ENCODE measurements at regions not wholly inside any gene's neighbourhood (a gene's known extent, or its start where the extent isn't known, plus 50 kb on each side); places are given as distances from the start of the nearest gene placed in this dataset.
"Not testable (repeated sequence)": the region's sequence is repeated elsewhere in the genome, so short reads cannot be mapped to it uniquely, and the experiment has no call there.

GRCh38 chr1:143694085-143694484, 277.7 kb downstream of the FAM72C start:
- no peak for DNase-seq

DNA sequence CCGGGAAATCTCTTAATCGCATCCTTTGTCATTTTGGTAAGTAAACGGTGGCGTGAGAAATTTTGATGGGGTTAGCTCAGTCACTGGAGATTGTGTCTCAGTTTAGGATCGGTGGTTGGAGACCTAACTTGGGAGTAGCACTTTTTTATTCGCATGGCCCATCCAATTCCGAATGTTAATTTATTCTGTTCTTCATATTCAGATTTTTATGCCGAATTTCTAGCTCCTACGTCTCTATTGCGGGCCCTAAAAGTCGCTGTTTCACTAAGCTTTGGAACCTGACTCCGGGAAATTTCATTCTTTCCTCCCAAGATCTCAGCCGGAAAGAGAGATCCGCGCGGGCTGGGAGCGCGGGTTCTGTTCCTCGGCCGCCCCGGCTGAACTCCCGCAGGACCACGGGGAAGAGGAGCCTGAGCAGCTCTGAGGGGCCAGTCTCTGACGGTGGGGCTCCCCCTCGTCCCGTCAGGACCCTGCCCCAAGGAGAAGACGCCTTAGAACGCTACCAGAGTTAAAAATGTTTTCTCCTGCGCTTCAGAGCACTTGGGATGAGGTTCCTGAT, 279.7 kb downstream of the FAM72C start:
- DNase-seq, result no peak

- DNase-seq, result no peak
These were observed 280.3 kb downstream of the FAM72C start for GRCh38 chr1:143691400-143691891.

DNA sequence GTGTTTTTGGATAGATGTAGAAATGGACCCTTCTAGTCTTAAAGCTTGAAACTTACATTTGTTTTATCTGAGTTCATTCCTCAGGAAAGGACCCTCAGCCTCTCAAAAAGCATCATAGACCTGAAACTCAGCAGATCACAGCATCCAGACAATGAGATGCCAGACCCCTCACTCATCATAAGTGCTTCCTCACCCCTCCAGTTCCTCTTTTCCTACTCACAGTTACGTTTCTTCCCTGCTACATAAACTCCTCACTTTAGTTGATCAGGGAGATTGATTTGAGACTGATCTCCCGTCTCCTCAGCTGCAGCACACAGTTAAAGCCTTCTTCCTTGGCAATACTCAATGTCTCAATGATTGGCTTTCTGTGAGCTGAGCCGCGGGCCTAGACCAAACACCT, 282.0 kb downstream of the FAM72C start:
- no peak for DNase-seq

GRCh38 chr1:143680304-143680703, 291.5 kb downstream of the FAM72C start:
- DNase-seq, result no peak

DNA sequence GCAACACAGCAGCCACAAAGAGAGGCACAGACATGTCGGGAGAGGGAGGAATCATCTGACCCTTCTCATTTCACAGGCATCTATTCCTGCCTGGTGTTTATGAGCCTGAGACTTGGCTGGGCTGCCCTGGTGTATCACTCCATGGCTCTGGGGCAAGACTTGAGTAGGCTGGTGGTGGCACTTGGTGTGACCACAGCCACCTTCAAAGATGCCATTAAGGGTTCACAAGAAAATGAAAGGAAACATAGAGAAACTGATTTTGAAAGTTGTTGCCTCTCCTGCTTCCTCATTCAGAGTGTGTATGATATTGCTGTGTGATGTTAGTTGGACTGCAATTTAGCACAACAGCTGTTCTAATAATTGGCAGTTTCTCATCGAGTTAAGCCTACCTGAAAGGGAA, 298.8 kb downstream of the FAM72C start:
- no peak for DNase-seq

GRCh38 chr1:143667730-143668129, 304.1 kb downstream of the FAM72C start:
- no peak for DNase-seq

GRCh38 chr1:143666851-143667250, 304.9 kb downstream of the FAM72C start:
- no peak for DNase-seq

DNA sequence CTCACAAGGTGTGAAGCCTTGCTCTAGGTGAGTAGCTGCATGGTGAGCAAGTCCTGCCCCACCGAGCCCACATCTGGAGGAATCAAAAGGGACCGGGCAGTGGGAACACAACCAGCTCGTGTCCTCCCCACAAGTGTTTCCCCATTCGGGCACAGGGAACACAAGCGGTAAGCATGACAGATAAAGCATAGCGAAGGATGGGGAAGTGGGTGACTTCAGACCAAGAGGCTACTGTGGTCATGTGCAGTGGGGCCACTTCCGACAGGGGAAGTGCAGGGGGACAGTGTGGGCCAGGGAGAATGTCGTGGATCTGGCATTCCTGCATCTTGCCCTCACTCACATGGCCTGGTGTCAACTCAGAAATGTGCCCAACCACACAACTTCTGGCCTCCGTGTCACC, 306.2 kb downstream of the FAM72C start:
- DNase-seq, result no peak

GRCh38 chr1:143663056-143663455, 308.7 kb downstream of the FAM72C start:
- DNase-seq, result not testable (repeated sequence)

DNA sequence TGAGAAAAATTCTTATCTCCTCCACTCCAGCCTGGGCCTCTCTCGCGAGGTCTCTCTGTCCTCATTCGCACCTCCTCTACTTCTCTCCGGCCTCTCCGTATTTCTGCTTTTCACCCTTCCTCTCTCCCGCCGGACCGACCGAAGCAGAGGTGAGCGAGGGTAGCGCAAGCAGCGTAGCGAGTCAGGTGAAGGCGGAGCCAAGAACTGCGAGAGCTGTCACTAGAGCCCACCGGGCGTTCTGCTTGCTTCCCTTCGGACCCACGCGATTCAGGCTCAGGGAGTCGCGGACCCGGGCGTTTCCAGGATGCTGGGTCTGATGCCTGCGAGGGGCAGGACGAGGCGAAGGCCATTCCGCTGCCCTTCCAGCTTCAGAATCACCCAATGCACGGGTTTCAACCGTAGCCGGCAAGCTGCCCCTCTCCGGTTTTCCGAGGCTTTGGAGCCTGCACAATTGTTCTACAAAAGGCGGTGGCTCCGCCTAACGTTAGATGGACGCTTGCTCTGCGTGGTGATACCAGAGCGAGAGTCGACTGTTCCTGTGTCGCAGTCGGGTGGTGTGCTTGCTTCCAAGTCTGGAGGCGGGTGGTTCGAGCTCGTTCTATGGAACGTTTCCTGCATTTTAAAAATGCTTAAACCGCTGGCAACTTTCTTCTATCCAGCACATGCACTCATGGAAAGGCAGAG, 310.2 kb downstream of the FAM72C start:
- DNase-seq, result no peak

DNA sequence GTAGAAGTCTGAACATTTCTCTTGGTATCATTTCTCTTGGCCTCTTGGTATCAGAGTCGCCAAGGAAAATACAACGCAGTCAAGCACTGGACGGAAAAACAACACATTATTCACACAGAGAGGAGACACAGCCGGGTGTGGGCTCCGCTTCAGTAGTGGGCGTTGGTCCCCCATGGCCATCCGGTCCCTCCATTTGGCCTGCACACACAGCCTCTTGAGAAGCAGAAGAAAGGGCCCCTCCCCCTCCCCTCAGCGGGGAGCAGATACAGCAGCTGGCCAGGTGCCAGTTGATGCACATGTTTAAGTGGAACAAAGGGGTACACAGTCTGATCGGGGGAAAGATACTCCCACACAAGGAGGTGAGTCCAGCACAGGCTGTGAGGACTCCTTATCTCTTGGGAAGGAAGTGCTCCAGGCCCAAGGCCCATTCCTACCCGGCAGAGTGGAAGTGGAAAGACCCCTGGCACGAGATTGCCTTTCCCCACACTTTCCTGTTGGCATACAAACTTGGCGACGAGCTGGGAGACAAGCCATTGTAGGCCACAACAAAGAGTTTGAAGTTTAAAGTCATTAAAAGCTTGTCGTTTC, 311.3 kb downstream of the FAM72C start:
- no peak for DNase-seq

DNA sequence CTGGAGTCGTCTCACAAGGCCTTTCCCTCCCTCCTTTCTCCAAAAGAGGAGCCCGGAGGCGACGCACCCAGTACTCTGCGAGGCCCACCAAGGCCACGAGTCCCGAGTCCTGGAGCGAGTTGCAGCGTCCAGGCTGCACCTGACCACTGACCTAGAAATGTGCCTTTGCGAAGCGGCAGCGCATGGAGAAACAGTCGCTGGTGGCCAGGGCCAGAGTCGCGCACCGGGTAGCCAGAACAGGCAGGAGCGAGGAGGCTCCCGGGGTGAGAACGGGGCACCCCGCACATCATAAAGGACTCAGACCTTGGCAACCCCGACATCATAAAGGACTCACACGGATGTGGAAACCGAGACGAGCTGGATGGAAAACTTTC, 318.4 kb downstream of the FAM72C start:
- DNase-seq, result no peak

- DNase-seq, result no peak
These were observed 318.9 kb downstream of the FAM72C start for GRCh38 chr1:143652744-143653428.

GRCh38 chr1:143652187-143652586, 319.6 kb downstream of the FAM72C start:
- DNase-seq, result no peak

- no peak for DNase-seq
These were observed 320.3 kb downstream of the FAM72C start for GRCh38 chr1:143651350-143651992.

GRCh38 chr1:143644035-143644434, 327.8 kb downstream of the FAM72C start:
- peak in 2 of 5 experiments; percentile 4 to 19 for DNase-seq

- no peak for DNase-seq
These were observed 328.5 kb downstream of the FAM72C start for GRCh38 chr1:143643148-143643885.

DNA sequence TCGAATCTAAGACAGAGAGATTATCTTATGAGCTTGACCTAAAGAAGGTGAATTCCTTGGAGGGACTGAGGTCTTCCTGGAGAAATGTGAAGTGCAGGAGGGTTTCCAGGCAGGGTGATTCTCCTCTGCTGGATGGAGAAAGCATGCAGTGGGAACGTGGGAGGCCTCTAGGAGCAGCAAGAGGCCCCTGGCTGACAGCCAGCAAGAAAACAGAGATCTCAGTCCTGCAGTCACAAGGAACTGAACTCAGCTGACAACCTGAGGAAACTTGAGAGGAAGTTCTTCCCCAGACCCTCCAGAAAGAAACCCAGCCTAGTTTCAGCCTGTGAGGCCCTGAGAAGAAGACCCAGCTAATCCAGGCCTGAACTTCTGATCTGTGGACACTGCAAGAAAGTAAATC, 345.9 kb downstream of the FAM72C start:
- DNase-seq, result no peak

- no peak for DNase-seq
These were observed 351.9 kb downstream of the FAM72C start for GRCh38 chr1:143619851-143620250.

DNA sequence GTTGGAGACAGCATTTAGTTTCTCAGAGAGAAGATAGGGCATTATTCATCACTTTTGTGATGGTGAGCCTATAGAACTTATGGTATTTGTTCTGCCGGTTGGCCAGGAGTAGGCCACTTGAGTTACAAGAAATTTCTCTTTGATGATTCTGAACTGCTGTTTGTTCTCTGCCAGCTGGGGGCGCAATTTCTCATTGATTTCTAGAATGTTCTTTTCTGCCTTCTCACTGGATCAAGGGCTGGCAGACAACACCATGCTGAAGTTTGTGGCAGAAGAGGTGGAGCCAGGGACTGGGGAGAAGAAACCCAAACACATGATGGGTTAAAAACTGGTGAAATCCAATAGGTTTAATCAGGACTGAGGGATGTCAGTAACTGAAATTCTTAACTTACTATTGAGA, 360.6 kb downstream of the FAM72C start:
- DNase-seq, result peak in 1 of 5 experiments; percentile 13

- no peak for DNase-seq
These were observed 361.6 kb downstream of the FAM72C start for GRCh38 chr1:143610196-143610595.

All from T-helper 2 cell (primary cell).